ENCODE measurements at regions not wholly inside any gene's neighbourhood (a gene's known extent, or its start where the extent isn't known, plus 50 kb on each side); places are given as distances from the start of the nearest gene placed in this dataset.

DNA sequence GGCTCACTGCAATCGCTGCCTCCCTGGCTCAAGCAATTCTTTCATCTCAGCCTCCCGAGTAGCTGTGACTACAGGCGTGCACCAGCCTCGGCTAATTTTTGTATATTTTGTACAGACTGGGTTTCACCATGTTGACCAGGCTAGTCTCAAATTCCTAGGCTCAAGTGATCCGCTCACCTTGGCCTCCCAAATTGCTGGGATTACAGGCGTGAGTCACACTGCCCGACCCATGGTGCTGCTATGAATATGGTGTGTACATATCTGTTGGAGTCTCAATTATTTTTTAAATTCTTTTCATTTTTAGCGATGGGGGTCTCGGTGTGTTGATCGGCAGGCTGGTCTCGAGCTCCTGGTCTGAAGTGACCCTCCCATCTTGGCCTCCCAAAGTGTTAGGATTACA lies 78.0 kb upstream of the PRKX start:
- H3K27me3 ChIP-seq (ENCODE audit: insufficient read depth): peaks cover 13% of the 10 kb centered on the region; the same call in 1 of the 2 replicates
- H3K27ac ChIP-seq (ENCODE audit: low read depth in 2 of 2, low read length in 1 of 2): no peak overlapping the region
- TF ChIP-seq MEF2A (IDR thresholded peaks at IDR 0.05; ENCODE audit: borderline replicate concordance, low read depth): no peak
- TF ChIP-seq TEAD4 (IDR thresholded peaks at IDR 0.05; ENCODE audit: borderline replicate concordance, insufficient read depth): no peak
- no peak for TF ChIP-seq NRF1 (IDR thresholded peaks at IDR 0.05; ENCODE audit: low read depth, low read length)
- TF ChIP-seq, protein P1, sequence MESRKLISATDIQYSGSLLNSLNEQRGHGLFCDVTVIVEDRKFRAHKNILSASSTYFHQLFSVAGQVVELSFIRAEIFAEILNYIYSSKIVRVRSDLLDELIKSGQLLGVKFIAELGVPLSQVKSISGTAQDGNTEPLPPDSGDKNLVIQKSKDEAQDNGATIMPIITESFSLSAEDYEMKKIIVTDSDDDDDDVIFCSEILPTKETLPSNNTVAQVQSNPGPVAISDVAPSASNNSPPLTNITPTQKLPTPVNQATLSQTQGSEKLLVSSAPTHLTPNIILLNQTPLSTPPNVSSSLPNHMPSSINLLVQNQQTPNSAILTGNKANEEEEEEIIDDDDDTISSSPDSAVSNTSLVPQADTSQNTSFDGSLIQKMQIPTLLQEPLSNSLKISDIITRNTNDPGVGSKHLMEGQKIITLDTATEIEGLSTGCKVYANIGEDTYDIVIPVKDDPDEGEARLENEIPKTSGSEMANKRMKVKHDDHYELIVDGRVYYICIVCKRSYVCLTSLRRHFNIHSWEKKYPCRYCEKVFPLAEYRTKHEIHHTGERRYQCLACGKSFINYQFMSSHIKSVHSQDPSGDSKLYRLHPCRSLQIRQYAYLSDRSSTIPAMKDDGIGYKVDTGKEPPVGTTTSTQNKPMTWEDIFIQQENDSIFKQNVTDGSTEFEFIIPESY (IDR thresholded peaks at IDR 0.05; ENCODE audit: borderline replicate concordance, low read depth): no peak
- TF ChIP-seq NFIC (IDR thresholded peaks at IDR 0.05; ENCODE audit: borderline replicate concordance): no peak
- no peak for TF ChIP-seq TCF12 (IDR thresholded peaks at IDR 0.05)
- TF ChIP-seq RFX5 (IDR thresholded peaks at IDR 0.05; ENCODE audit: low read length): no peak
- no peak for TF ChIP-seq FOXJ3 (CRISPR knock-in tag; IDR thresholded peaks at IDR 0.05)
- no peak for TF ChIP-seq JUND (IDR thresholded peaks at IDR 0.05)
- TF ChIP-seq ELF1 (IDR thresholded peaks at IDR 0.05): no peak
- TF ChIP-seq TAF1 (IDR thresholded peaks at IDR 0.05; ENCODE audit: borderline replicate concordance, low read depth, low read length): no peak
- no peak for TF ChIP-seq RXRA (IDR thresholded peaks at IDR 0.05; ENCODE audit: borderline replicate concordance, low read depth)
- TF ChIP-seq SIN3A (IDR thresholded peaks at IDR 0.05; ENCODE audit: borderline replicate concordance, low read depth, low read length): no peak
- no peak for TF ChIP-seq GATA2 (CRISPR knock-in tag; IDR thresholded peaks at IDR 0.05)
- no peak for TF ChIP-seq YY1 (IDR thresholded peaks at IDR 0.05; ENCODE audit: low read depth)
- TF ChIP-seq, protein P2, sequence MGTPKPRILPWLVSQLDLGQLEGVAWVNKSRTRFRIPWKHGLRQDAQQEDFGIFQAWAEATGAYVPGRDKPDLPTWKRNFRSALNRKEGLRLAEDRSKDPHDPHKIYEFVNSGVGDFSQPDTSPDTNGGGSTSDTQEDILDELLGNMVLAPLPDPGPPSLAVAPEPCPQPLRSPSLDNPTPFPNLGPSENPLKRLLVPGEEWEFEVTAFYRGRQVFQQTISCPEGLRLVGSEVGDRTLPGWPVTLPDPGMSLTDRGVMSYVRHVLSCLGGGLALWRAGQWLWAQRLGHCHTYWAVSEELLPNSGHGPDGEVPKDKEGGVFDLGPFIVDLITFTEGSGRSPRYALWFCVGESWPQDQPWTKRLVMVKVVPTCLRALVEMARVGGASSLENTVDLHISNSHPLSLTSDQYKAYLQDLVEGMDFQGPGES (IDR thresholded peaks at IDR 0.05; ENCODE audit: low read depth, low read length): no peak
- TF ChIP-seq GABPA (IDR thresholded peaks at IDR 0.05; ENCODE audit: low read depth): no peak
- TF ChIP-seq, protein P3, sequence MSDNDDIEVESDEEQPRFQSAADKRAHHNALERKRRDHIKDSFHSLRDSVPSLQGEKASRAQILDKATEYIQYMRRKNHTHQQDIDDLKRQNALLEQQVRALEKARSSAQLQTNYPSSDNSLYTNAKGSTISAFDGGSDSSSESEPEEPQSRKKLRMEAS (IDR thresholded peaks at IDR 0.05; ENCODE audit: low read depth): no peak
- no peak overlapping the region for H3K9ac ChIP-seq
- POLR2A ChIA-PET: no interaction called here
- no peaks in the 10 kb centered on the region for H4K20me1 ChIP-seq (ENCODE audit: insufficient read depth)
- H3K4me1 ChIP-seq (ENCODE audit: control insufficient read depth in 1 of 2, insufficient read depth in 2 of 2, low read depth in 1 of 2, low read length in 1 of 2): no peaks in the 10 kb centered on the region
- H3K4me3 ChIP-seq (ENCODE audit: low read depth in 2 of 2, low read length in 1 of 2): no peak overlapping the region
- H3F3A ChIP-seq (replicated peaks; ENCODE audit: insufficient read depth): no peaks in the 10 kb centered on the region
- CTCF ChIA-PET: no interaction called here
- WGBS (ENCODE audit: low lambda C conversion rate): 43% methylated on average over 11 of the region's 11 CpGs
- no peak overlapping the region for H2AFZ ChIP-seq (ENCODE audit: low read depth)
- no peak overlapping the region for H3K4me2 ChIP-seq
- H3K9me2 ChIP-seq: no peaks in the 10 kb centered on the region
- H3K36me3 ChIP-seq (replicated peaks in 1 of 2; ENCODE audit: control insufficient read depth in 1 of 2, insufficient read depth in 2 of 2, low read length in 1 of 2): no peaks in the 10 kb centered on the region
- no peak for DNase-seq
- no peaks in the 10 kb centered on the region for H3K9me3 ChIP-seq
- H3K79me2 ChIP-seq (ENCODE audit: insufficient read depth): no peaks in the 10 kb centered on the region

All from SK-N-SH (cell line).